ENCODE measurements at regions not wholly inside any gene's neighbourhood (a gene's known extent, or its start where the extent isn't known, plus 50 kb on each side); places are given as distances from the start of the nearest gene placed in this dataset.
A peak's percentile ranks its signal among the peaks of the same experiment; 100 is the strongest.
"Not testable (repeated sequence)": the region's sequence is repeated elsewhere in the genome, so short reads cannot be mapped to it uniquely, and the experiment has no call there.

DNA sequence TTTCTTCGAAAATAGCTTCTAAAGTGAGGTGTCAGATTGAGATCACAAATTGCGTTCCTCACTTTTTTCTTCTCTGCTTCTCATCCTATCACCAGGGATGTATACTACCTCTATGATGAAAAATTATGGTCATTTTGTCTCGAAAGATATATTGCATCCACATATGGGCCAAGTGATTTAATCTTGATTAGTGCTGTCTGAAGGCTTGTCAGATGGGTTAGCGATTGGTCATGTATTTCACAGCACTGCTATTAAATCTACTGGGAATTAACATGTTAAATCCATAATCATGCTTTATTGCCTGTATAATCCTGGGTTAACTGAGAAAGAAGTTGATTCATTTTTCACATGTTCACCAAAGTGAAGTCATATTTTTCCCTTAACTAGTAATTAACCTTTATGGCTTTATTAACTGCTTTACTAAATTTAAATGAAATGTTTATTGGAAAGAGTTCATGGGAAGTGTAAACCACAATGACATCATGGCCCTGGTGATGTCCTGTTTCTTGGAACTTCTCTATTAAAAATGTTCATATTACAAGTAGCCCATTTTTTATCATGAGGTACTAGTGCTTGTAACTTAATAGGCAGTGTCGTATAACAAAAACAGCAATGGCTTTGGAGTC lies 193.3 kb downstream of the SMC2 start:
- no peak for DNase-seq (ENCODE audit: insufficient read length, low spot score)
- TF ChIP-seq POLR2A (IDR thresholded peaks at IDR 0.05; ENCODE audit: low read depth, low read length) = no peak

DNA sequence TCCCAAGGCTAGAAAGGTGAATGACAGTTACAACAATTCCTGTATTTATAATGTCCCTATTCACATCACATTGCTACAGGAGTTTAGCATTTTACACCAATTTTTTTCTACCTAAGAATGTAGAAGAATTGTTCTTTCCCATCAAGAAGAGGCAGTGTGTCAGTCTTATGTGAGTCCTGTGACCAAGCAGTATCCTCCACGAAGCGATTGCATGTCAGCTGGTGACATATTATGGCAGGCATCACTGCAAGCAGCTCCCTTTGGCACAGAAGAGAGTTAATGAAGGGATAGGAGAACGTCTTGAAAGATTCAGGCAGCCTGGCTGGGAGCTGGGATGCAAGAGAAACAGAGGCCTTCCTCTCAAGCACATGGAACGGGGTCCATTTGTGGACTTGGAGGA lies 199.8 kb downstream of the SMC2 start:
- no peak for FAIRE-seq

More for the DNA sequence above, 193.3 kb downstream of the SMC2 start:
- FAIRE-seq = no peak

DNA sequence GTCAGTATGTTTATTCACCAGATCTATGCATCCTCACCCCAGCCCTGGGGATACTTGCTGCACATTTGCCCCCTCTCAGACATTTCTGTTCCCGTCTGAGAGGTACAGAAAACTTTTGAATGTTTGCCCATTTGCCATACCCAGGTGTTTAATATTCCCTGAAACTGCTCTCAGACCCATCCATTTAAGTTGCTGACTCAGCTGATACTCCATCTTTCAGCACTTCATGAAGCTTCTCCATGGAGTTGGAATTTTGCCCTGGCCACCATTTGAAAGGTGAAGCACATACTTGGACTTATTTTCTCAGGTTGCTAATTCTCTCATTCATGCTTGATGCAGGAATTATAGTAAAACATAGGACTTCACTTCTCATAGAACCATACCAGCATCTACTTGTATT lies 203.9 kb upstream of the OR13F1 start:
- FAIRE-seq (no peak), DNase-seq (ENCODE audit: insufficient read length, low spot score) (no peak)
- TF ChIP-seq POLR2A (IDR thresholded peaks at IDR 0.05; ENCODE audit: low read depth, low read length) = no peak

More for the DNA sequence above, 199.8 kb downstream of the SMC2 start:
- no peak for DNase-seq (ENCODE audit: insufficient read length, low spot score)
- TF ChIP-seq POLR2A (IDR thresholded peaks at IDR 0.05; ENCODE audit: low read depth, low read length) = no peak

DNA sequence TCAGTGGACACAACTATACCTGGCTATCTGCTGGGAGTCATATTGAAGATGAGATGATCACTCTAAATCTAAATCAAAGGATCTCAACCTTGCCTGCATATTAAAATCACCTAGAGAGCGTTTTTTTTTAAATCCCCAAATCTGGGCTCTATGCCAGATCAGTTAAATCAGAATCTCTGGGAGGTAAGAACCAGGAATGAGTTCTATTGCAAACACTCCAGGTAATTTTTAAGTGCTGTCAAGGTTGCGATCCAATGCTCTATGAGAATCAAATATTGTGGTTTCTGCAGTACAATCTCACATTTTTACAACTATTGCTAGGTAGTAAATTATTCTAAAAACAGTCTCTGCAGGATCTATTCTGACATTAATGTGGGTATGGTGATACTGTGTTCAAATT lies 202.3 kb upstream of the OR13F1 start:
- FAIRE-seq = peak; percentile 6
- no peak for DNase-seq (ENCODE audit: insufficient read length, low spot score)
- no peak for TF ChIP-seq POLR2A (IDR thresholded peaks at IDR 0.05; ENCODE audit: low read depth, low read length)

DNA sequence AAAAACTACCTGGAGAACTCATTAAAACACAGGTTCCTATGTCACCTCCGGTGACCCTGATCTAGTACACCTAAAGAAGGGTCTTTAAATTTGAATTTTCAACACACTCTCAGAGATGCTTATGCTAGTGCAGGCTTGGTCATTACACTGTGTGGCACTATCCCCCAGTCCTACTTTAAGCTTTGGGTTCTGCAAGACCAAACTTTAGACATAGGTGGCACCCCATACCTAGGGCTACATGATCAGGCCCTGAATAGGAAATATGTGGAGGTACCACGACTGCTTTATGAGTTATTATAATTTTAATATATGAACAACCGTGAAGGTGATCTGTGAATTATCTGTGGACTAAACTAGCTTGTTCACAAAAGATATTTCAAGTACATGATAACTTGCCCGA lies 201.3 kb upstream of the OR13F1 start:
- no peak for TF ChIP-seq POLR2A (IDR thresholded peaks at IDR 0.05; ENCODE audit: low read depth, low read length)
- DNase-seq (ENCODE audit: insufficient read length, low spot score) = no peak
- no peak for FAIRE-seq

DNA sequence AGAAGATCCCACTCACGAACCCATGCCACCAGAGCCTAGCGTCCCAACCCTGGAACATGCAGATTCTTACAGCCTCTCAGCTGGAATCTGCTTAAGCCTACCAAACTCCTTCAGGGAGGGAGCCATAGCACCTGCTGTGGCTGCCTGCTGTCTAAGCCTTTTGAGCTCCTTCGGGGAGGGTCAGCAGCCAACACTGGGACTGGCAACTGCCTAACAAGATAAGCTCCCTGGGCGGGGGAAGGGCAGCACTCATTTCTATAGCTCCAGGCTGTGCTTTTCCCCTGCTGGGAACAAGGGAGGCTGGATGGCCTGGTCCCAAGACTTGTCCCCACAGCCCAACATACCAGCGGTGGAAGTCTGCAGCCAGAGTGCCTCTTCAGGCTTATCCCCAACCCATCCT lies 199.1 kb upstream of the OR13F1 start:
- FAIRE-seq = no peak
- TF ChIP-seq POLR2A (IDR thresholded peaks at IDR 0.05; ENCODE audit: low read depth, low read length) = no peak
- DNase-seq (ENCODE audit: insufficient read length, low spot score) = no peak

DNA sequence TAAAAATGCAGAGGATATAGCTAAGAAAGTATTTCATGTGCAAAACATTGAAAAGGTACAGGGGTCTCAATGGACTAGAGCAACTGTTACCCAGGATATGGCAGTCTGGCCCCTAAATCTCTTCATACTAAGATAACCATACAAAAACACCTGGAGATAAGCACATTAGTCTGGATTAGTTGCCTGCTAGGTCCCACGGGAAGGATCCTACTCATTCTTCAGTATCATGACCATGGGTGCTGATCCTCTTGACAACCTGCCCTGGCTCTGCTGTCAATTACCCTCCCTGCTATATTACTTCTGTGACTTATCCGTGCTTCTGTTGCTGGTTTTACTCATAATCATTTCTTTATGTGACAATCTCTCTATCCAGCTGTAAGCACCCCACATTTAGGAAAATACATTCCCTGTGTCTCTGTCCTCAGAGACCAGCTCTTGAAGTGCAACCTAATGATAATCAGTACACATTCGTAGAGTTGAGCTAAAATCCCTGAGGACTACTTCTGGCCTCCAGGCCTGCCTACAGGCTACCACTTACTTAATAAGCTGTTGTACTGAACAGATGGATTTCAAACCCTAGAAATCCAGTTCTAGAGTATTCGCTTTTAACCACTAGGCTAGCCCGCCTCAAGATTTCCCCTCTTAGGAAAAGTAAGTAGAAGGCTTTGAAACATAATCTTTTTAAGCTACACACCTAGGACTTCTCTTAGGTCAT lies 190.5 kb upstream of the OR13F1 start:
- FAIRE-seq (peak; percentile 6), DNase-seq (ENCODE audit: insufficient read length, low spot score) (no peak)
- TF ChIP-seq POLR2A (IDR thresholded peaks at IDR 0.05; ENCODE audit: low read depth, low read length) = no peak

DNA sequence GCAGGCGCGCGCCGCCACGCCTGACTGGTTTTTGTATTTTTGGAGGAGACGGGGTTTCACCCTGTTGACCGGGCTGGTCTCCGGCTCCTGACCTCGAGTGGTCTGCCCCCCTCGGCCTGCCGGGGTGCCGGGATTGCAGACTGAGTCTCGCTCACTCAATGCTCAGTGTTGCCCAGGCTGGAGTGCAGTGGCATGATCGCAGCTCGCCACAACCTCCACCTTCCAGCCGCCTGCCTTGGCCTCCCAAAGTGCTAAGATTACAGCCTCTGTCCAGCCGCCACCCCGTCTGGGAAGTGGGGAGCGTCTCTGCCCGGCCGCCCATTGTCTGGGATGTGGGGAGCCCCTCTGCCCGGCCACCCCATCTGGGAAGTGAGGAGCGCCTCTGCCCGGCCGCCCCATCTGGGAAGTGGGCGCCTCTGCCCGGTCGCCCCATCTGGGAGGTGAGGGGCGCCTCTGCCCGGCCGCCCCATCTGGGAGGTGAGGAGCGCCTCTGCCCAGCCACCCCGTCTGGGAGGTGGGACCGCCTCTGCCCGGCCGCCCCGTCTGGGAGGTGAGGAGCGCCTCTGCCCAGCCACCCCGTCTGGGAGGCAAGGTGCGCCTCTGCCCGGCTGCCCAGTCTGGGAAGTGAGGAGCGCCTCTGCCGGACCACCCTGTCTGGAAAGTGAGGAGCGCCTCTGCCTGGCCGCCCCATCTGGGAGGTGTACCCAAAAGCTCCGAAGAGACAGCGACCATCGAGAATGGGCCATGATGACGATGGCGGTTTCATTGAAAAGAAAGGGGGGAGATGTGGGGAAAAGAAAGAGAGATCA lies 187.7 kb upstream of the OR13F1 start:
- FAIRE-seq = not testable (repeated sequence)

DNA sequence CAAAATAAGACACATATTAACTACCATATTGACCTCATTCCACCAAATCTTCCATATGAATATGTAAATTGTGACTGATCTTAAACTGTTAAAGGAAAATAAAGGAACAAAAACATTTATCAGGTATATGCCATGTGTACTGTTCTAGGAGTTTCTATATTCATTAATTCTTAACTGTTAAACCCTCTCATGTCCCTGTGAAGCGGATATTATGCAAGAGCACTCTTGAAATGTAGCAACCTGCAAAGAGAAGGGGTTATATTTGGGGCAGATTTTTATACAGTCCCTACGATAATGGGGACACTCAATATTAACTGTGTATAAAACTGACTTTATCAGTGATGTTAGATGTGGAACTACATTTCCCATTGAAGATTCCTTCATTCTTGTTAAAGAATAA lies 184.9 kb upstream of the OR13F1 start:
- no peak for TF ChIP-seq POLR2A (IDR thresholded peaks at IDR 0.05; ENCODE audit: low read depth, low read length)
- peak; percentile 72 for FAIRE-seq
- no peak for DNase-seq (ENCODE audit: insufficient read length, low spot score)

More for the DNA sequence above, 187.7 kb upstream of the OR13F1 start:
- DNase-seq (ENCODE audit: insufficient read length, low spot score) = not testable (repeated sequence)

DNA sequence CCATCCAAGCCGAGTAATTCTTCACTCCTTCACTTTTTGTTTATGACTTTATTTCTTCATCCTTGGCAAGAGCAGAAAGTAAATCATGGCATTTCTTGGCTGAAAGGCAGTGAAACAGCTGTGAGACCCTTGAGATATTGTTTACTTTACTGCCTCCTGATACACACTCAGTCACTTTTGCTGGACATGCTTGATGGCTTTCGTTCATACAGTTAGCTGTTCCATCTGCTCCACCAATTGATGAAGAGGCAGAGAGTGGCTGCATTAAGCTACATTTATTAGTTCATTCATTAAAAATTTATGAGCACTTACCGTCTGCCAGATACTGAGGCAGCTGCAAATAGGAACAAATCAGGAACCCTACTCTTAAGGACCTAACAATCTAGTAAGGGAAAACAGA lies 184.4 kb upstream of the OR13F1 start:
- no peak for TF ChIP-seq POLR2A (IDR thresholded peaks at IDR 0.05; ENCODE audit: low read depth, low read length)
- DNase-seq (ENCODE audit: insufficient read length, low spot score) (no peak), FAIRE-seq (peak; percentile 43)

DNA sequence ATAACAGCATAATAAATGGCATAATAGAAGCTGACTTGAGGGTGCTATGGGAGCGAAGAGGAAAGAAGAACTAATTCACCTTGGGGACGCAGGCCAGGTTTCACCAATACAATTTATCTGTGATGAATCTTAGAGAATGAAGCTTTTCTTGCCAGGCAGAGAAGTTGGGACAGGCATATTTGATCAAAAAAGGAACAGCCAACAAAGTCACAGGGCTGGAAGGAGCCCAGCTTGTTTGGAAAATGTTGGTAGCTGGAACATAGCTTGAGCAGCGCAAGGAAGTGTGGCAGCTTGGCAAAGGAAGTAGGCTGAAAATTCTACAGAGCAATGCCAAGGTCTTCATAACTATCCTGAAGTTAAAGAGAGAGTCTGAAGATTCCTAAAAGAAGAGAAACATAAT lies 181.5 kb upstream of the OR13F1 start:
- no peak for TF ChIP-seq POLR2A (IDR thresholded peaks at IDR 0.05; ENCODE audit: low read depth, low read length)
- no peak for DNase-seq (ENCODE audit: insufficient read length, low spot score)
- FAIRE-seq = no peak

DNA sequence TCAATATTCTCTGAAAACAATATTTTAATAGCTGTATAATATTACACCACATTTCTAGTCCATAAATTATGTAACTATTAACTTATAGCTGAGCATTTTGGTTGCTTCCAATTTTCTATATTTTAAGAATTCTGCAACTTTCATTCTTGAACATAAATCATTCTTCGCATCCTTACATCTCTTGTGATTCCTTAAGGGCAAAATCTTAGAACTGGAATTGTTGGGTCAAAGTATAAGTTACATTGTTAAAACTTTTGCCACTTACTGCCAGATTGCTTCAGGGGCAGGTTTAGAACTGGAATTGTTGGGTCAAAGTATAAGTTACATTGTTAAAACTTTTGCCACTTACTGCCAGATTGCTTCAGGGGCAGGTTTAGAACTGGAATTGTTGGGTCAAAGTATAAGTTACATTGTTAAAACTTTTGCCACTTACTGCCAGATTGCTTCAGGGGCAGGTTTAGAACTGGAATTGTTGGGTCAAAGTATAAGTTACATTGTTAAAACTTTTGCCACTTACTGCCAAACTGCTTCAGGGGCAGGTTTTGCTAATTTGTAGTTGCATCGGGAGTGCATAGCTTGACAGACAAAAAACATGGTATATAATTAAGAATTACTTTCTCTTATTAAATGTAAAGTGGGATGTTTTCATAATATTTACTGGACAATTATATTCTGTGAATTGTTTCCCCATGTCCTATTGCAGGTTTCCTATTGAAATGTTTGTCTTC lies 179.9 kb upstream of the OR13F1 start:
- not testable (repeated sequence) for DNase-seq (ENCODE audit: insufficient read length, low spot score); FAIRE-seq

DNA sequence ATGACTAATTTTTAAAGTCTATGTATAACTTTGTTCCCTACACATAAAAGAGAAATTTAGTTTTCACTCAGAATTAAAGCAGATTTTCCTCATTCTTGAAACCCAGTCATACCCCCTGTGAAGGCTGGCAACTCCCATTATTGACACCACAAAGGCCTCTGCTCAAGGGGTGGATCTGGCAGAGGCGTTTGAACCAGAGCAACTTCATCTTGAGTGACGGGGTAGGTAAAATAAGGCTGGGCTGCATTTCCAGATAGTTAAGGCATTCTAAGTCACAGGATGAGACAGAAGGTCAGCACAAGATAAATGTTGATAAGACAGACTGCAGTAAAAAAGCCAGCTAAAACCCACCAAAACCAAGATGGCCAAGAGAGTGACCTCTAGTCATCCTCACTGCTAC lies 177.2 kb upstream of the OR13F1 start:
- DNase-seq (ENCODE audit: insufficient read length, low spot score) (no peak), FAIRE-seq (no peak)
- TF ChIP-seq POLR2A (IDR thresholded peaks at IDR 0.05; ENCODE audit: low read depth, low read length) = no peak

DNA sequence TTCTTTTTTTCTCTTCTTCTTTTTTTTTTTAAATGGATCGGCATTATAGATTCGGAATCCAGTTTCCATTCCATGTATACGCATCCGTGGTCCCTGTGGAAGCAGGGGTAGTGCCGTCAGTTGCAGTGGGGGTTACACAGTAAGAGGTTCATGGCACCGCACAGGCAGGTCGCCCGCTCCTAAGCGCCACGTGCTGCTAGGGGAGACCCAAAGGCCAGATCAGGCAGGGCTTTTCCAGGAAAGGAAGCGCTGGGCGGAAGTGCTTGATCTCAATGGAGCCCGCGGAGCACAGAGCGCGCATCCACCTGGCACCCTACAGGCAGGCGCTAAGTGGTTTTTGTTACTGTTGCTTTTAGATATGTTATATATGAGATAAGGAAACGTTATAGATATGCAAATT lies 174.8 kb upstream of the OR13F1 start:
- DNase-seq (ENCODE audit: insufficient read length, low spot score) (no peak), FAIRE-seq (no peak)
- no peak for TF ChIP-seq POLR2A (IDR thresholded peaks at IDR 0.05; ENCODE audit: low read depth, low read length)
